IPS DF 6.9 (cell line): ENCODE measurements at regions not wholly inside any gene's neighbourhood (a gene's known extent, or its start where the extent isn't known, plus 50 kb on each side); places are given as distances from the start of the nearest gene placed in this dataset.

Source experiments
- DNase-seq: peaks from one replicate; pipeline ENCODE4 v3.0.0-alpha.2; 2013; ENCODE audit warnings: low read depth, low spot score
- H3K27ac ChIP-seq: one replicate; pipeline ENCODE4 v1.5.1; 2013; ENCODE audit warnings: low read length, control low read depth
- H3K27me3 ChIP-seq: 2 replicates; pipeline ENCODE4 v1.6.1; 2013; ENCODE audit warnings: mild to moderate bottlenecking, low read length; ENCODE audit not compliant: control insufficient read depth, insufficient read depth
- H3K36me3 ChIP-seq: 2 replicates; pipeline ENCODE4 v1.6.1; 2013; ENCODE audit warnings: low read length; ENCODE audit not compliant: control insufficient read depth, insufficient read depth
- H3K4me1 ChIP-seq: 2 replicates; pipeline ENCODE4 v1.6.1; 2013; ENCODE audit warnings: low read length; ENCODE audit not compliant: control insufficient read depth, insufficient read depth
- H3K4me3 ChIP-seq: 2 replicates; pipeline ENCODE4 v1.5.1; 2013; ENCODE audit warnings: mild to moderate bottlenecking, low read length
- H3K9me3 ChIP-seq: 2 replicates; pipeline ENCODE4 v1.6.1; 2013; ENCODE audit warnings: low read length, inconsistent platforms; ENCODE audit not compliant: control insufficient read depth, insufficient read depth
- WGBS: extraction: QIAGEN DNeasy Blood & Tissue Kit; methylation state at CpG from one replicate; pipeline ENCODE4 v1.1.7; 2013; ENCODE audit warnings: mixed read lengths, missing lambda C conversion rate; ENCODE audit not compliant: insufficient read length, insufficient coverage; 5-methylcytosine and 5-hydroxymethylcytosine counted together

DNA sequence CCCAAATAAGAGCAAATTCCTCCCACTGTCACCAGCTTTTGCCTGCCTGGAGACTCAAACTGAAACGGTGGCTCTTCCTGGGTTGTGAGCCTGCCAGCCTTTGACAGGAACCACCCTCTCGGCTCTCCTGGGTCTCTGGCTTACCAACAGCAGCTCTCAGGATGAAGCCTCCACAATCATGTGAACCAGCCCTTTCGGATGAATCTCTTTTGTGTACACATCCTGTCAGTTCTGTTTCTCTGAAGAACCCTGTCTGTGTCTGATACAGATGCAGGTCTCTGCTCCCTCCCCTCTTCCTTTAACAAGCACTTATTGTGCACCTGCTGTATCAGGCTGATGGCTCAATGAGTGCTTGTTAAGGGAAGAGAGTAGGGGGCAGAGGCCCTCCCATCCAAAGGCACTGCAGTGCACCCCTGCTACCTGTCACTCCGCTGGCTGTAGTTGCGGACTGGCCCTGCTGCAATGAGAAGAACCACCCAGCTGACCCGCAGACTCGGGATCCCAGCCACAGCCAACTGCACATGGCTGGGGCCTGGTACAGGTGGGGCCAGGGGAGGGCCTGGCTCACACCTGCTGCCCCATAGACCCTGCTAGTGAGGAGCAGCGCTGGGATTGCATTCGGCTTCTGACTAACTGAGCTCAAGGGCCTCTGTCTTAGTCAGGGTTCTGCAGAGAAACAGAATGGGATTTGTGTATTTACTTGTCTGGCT is 120.1 kb upstream of the PMEPA1 start:
- no CpG with 5 or more reads among the region's 9 CpGs for WGBS
- no peak overlapping the region for H3K4me3 ChIP-seq
- DNase-seq = no peak

DNA sequence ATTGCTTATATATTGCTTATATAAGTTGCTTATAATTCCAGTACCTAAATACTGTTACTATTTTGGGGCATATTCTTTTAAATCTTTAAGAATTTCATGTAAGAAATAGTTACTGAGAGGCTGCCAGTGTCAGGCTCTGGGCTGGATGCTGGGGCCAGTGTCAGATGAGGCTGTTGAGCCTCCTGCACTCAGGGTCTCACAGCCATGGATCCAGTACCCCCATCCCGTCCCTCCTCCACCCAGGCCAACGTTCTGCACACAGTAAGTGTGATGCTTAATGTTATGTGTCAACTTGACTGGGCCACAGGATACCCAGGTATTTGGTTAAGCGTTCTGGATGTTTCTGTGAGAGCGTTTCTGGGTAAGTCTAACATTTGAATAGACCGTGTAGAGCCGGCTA is 119.5 kb upstream of the PMEPA1 start:
- Histone ChIP-seq H3K9me3 (no peaks in the 10 kb centered on the region), H3K27me3 (no peaks in the 10 kb centered on the region), H3K36me3 (no peaks in the 10 kb centered on the region), H3K4me3 (no peak overlapping the region), H3K27ac (no peak overlapping the region), H3K4me1 (no peaks in the 10 kb centered on the region)
- WGBS = no CpG with 5 or more reads among the region's 6 CpGs
- DNase-seq = no peak

More for the DNA sequence above, 120.1 kb upstream of the PMEPA1 start:
- Histone ChIP-seq H3K27me3 (no peaks in the 10 kb centered on the region), H3K27ac (no peak overlapping the region), H3K4me1 (no peaks in the 10 kb centered on the region), H3K36me3 (no peaks in the 10 kb centered on the region), H3K9me3 (no peaks in the 10 kb centered on the region)

DNA sequence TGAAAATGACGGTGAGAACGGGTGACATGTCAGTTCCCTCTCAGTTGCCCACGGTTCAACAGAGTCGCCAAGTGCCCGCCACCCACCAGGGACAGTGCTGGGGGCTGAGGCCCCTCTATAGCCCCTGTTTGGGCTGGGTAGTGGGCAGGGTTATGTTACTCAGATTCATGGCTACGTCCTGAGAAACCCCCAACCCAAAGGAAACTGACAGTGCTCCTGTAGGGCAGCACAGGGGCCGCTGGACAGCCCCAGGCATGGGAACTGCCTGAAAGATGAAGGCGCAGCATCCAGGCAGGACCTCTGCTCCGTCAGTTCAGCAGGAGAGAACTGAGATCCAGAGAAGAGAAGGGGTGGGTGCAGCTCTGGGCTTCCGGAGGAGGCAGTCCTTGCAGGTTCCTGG is 118.9 kb upstream of the PMEPA1 start:
- Histone ChIP-seq H3K27me3 (no peaks in the 10 kb centered on the region), H3K27ac (no peak overlapping the region), H3K36me3 (no peaks in the 10 kb centered on the region), H3K4me3 (no peak overlapping the region), H3K9me3 (no peaks in the 10 kb centered on the region), H3K4me1 (no peaks in the 10 kb centered on the region)
- DNase-seq = no peak
- WGBS = no CpG with 5 or more reads among the region's 10 CpGs

DNA sequence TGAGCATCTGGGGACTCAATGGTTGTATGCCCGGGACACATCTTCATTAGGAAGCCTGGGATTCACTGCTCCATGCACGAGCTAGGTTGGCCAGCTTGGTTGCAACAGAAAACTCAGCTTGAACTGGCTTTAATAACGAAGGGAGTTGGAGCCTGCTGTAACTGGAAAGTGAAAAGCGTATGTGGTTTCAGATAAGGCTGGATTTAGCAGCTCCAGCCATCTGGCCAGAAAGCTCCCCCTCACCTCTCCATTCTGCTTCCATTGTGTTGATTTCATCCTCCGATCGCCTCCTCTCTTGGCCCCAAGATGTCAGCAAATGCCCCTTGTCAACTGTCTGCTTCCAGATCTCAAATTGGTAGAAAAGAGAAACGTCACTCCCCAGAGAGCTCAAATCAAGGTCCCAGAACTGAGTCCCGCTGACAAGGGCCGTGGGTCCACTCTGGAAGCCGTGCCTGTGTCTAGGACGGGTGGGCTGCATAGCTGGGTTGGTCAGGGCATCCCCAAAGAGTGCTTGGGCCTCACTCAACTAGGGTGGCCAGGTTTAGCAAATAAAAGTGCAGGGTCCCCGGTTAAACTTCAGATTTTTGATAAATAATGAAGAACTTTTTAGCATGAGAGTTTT is 117.0 kb upstream of the PMEPA1 start:
- no peaks in the 10 kb centered on the region for H3K36me3 ChIP-seq
- no peak for DNase-seq
- H3K4me3 ChIP-seq = no peak overlapping the region
- H3K27ac ChIP-seq = no peak overlapping the region
- no peaks in the 10 kb centered on the region for H3K4me1 ChIP-seq
- H3K9me3 ChIP-seq = no peaks in the 10 kb centered on the region
- no peaks in the 10 kb centered on the region for H3K27me3 ChIP-seq
- no CpG with 5 or more reads among the region's 12 CpGs for WGBS

DNA sequence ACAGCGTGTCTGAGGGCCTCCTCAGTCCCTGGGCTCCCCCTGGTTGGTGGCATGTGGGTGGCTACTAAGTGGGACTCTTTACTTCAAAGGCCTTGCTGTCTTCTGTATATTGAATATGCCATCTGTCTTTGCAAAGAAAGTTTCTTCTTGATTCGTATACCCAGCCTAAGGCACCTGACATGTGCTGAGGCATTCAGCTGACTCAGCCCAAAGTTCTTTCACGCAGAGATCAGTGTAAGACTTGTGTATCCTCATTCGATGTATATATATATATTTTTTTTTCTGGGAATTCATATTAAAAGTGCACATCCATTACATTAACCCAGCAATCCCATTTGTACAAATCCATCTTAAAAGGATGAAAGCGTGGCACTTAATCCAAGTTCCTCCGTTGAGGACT is 115.1 kb upstream of the PMEPA1 start:
- Histone ChIP-seq H3K4me3 (no peak overlapping the region), H3K4me1 (no peaks in the 10 kb centered on the region), H3K36me3 (no peaks in the 10 kb centered on the region), H3K27ac (no peak overlapping the region), H3K9me3 (no peaks in the 10 kb centered on the region), H3K27me3 (no peaks in the 10 kb centered on the region)
- no CpG with 5 or more reads among the region's 6 CpGs for WGBS
- DNase-seq = no peak

DNA sequence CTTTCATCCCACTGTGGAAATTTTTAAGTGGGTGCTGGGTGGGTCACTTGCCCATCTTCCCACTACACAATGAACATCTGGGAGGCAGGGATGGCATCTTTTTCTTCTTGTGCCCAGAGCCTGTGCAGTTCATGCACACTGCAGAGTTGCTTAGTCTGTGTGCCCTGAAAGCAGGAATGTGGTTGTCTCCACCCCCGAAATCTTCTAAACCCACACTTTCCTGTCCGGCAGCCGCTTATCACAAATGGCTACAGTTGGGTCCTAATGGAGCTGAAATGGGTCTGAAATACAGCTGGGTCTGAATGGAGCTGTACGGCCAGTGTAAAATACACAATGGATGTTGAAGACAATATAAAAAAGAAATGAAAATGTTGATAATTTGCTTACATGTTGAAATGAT is 112.1 kb upstream of the PMEPA1 start:
- no peaks in the 10 kb centered on the region for H3K9me3 ChIP-seq
- H3K4me3 ChIP-seq = no peak overlapping the region
- no peaks in the 10 kb centered on the region for H3K36me3 ChIP-seq
- H3K27ac ChIP-seq = no peak overlapping the region
- no peaks in the 10 kb centered on the region for H3K4me1 ChIP-seq
- no peaks in the 10 kb centered on the region for H3K27me3 ChIP-seq
- WGBS = no CpG with 5 or more reads among the region's 4 CpGs
- DNase-seq = no peak

DNA sequence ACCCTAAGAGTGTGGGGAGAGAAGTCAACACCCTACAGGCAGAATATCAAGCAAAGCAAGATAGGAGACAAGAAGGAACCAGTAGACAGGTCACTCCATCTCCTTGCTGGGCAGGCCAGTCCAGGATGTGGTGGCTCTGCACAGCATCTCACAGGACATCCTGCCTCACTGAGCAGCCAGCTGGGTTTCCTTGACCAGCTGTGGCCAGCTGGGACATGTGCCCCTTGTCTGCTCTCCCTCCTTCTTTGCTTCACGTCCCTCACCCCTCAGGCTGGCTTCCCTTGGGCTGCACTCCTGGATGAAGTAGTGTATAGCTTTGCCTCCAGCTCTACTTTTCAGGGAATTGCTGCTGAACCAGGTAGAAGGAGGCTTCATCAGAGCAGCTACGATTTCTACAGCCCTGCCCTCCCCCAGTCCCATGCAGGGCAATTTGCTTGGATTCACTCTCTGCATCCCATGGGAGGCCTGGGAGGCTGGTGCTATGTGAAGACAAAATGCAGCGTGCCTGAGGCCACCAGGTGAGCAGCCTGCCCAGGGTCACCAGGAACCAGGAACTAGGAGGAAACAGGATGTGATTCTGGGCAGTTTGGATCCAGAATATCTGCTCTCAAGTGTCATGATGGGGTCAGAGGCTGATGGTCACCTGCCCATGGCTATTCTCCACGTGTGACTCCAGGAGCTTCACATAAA is 110.0 kb upstream of the PMEPA1 start:
- H3K4me1 ChIP-seq = no peaks in the 10 kb centered on the region
- H3K4me3 ChIP-seq = no peak overlapping the region
- DNase-seq = no peak
- WGBS = no CpG with 5 or more reads among the region's 4 CpGs
- no peak overlapping the region for H3K27ac ChIP-seq
- H3K36me3 ChIP-seq = no peaks in the 10 kb centered on the region
- no peaks in the 10 kb centered on the region for H3K9me3 ChIP-seq
- H3K27me3 ChIP-seq = no peaks in the 10 kb centered on the region

DNA sequence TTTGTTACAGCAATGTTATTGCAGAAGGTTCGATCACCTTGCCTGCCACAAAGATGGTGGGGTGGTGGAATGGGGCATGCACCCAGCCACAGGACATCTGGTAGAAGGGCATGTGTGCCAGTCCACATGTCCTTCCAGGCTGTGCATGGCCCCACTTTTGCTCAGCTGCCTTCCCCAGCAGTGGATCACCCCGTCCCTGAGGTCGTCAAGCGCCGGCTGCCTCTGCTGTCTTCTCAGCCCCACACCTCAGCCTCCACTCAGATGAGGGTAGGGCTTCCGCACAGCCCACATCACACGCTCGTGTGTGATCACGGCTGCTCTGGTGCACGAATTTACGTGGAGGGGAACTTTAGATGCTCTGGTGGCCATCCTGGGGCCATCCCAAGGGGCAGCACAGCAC is 109.5 kb upstream of the PMEPA1 start:
- no peak for DNase-seq
- no CpG with 5 or more reads among the region's 11 CpGs for WGBS
- H3K4me1 ChIP-seq = no peaks in the 10 kb centered on the region
- no peaks in the 10 kb centered on the region for H3K36me3 ChIP-seq
- no peak overlapping the region for H3K27ac ChIP-seq
- no peak overlapping the region for H3K4me3 ChIP-seq
- H3K9me3 ChIP-seq = no peaks in the 10 kb centered on the region
- no peaks in the 10 kb centered on the region for H3K27me3 ChIP-seq

DNA sequence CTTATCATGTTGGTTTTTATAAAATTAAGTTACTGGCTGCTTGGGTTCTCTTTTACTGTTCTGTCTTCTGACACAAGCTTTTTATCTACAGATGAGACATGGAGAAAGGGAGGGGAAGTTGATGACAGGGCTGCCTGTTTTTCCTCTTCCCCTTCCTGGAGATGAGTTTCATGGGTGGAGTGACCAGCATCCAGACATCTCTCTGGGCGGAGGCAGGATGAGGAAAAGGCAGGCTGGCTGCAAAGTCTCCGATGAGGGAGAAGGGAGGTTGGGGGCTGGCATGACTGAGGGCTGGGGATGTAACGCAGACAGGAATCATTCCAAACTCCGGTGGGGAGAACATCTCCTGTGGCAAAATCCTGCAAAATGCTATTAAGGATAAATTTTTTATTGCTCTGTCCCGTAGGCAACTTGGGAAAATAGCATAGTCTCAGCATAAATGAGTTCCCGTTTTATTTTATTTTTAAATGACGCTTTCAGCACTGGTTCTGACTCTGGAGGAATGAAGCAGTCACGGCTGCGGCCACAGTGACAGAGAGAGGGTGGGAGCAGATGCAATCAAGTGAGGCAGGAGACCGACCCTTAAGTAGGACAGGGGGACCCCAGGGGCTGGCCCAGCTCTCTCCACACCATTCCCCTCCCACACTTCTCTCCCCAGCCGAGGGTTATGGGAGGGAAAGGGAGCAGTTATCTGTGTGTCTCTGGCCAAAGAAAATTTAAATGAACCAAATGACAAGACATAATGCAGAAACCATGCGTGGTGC is 108.8 kb upstream of the PMEPA1 start:
- H3K27me3 ChIP-seq = no peaks in the 10 kb centered on the region
- H3K4me1 ChIP-seq = no peaks in the 10 kb centered on the region
- no peak overlapping the region for H3K4me3 ChIP-seq
- H3K9me3 ChIP-seq = no peaks in the 10 kb centered on the region
- no peak for DNase-seq
- H3K27ac ChIP-seq = no peak overlapping the region
- no peaks in the 10 kb centered on the region for H3K36me3 ChIP-seq
- WGBS = no CpG with 5 or more reads among the region's 12 CpGs

DNA sequence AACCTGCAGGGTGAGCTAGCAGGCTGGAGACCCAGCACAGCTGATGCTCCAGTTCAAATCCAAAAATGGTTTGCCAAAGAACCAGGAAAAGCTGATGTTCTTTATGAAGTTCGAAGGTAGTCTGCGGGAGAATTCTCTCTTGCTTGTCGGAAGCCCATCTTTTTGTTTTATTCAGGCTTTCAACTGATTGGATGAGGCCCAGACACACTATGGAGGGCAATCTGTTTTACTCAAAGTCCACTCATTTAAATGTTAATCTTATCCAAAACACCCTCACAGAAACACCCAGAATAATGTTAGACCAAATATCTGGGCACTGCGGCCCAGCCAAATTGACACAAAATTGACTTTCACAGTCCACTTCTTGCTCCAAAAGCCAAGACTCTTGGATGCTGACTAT is 105.6 kb upstream of the PMEPA1 start:
- Histone ChIP-seq H3K27ac (no peak overlapping the region), H3K27me3 (no peaks in the 10 kb centered on the region), H3K36me3 (no peaks in the 10 kb centered on the region), H3K9me3 (no peaks in the 10 kb centered on the region), H3K4me3 (no peak overlapping the region), H3K4me1 (peaks cover 1% of the 10 kb centered on the region; the same call in 1 of the 2 replicates)
- no CpG with 5 or more reads among the region's 4 CpGs for WGBS
- no peak for DNase-seq
